ENCODE measurements at regions not wholly inside any gene's neighbourhood (a gene's known extent, or its start where the extent isn't known, plus 50 kb on each side); places are given as distances from the start of the nearest gene placed in this dataset.
"Not testable (repeated sequence)": the region's sequence is repeated elsewhere in the genome, so short reads cannot be mapped to it uniquely, and the experiment has no call there.

DNA sequence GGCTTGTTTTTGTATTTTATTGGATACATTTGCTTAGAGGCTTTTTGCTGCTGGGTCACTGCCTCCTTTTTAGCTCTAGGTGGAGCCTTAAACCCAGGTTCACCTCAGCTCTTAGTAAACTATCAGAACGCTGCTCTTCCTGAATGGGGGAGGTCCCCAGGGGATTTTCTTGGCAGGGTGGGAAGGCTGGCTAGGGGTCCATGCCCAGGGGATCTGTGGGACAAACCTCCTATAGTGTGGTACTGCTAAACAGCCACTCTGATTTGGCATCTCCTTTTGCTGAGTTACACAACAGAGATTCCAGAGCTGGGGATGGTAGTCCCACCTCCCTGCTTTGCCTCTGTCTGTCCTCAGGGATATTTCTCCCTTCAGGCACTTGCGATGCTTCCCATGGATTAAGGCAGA, 204.9 kb downstream of the ZIC5 start:
- DNase-seq: no peak

- DNase-seq: no peak
Measured at GRCh38 chr13:99765869-99766268, 205.7 kb downstream of the ZIC5 start.

- DNase-seq: no peak
Measured at GRCh38 chr13:99760456-99760855, 211.1 kb downstream of the ZIC5 start.

DNA sequence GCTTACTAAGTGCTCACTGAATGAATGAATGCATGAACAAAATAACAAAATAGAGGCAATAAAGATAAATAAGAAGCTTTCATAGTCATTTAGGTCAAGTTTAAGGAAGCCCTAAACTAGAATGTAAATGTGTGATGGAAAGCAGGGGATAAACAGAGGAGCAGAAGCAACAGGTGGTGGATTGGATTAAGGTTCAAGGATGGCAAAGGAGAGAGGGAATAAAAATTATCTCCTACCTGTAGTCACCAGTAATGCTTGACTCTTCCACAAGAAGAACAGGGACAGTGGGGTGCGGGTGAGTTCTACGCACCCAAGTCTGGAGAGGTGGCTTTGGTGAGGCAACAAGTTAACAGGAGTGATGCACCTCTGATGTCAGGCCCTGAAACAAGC, 212.4 kb downstream of the ZIC5 start:
- DNase-seq: no peak

DNA sequence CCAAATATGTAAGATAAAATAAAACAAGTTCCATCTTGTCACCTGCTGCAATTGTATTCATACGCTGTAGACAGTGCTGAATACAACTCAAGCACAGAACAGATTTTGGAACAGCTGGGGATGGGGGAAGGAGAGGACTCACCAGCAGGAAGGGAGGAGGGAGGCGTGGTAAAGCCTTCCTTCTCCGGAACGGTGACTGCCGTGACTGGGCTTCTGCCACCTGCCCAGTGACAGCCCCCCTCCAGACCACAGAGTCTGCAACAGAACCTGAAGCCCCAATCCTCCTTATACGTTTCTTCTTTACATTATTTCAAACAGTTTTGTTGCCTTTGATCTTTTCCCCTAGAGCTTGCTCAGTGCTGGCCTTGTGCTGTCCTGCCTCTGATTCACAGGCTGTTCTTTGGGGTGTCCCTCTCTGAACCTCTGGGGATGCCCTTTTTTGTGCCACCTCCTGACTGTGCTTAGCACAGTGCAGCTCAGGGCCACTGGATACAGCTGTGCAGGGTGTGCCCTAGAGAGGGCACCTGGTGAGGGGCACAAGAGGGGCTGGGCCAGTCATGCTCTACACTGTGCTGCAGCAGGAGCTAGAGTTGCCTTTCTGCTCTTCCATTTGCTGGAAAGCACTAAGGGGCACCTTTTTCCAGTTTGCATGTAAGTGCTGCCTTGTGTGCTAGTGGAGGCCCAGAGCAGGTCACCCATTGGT, 213.0 kb downstream of the ZIC5 start:
- no peak for DNase-seq

GRCh38 chr13:99757756-99758459, 213.7 kb downstream of the ZIC5 start:
- DNase-seq: no peak

- DNase-seq: no peak
Measured at GRCh38 chr13:99756281-99756680, 215.3 kb downstream of the ZIC5 start.

- not testable (repeated sequence) for DNase-seq
Measured at GRCh38 chr13:99754750-99755149, 216.8 kb downstream of the ZIC5 start.

- DNase-seq: no peak
Measured at GRCh38 chr13:99752373-99752772, 219.2 kb downstream of the ZIC5 start.

DNA sequence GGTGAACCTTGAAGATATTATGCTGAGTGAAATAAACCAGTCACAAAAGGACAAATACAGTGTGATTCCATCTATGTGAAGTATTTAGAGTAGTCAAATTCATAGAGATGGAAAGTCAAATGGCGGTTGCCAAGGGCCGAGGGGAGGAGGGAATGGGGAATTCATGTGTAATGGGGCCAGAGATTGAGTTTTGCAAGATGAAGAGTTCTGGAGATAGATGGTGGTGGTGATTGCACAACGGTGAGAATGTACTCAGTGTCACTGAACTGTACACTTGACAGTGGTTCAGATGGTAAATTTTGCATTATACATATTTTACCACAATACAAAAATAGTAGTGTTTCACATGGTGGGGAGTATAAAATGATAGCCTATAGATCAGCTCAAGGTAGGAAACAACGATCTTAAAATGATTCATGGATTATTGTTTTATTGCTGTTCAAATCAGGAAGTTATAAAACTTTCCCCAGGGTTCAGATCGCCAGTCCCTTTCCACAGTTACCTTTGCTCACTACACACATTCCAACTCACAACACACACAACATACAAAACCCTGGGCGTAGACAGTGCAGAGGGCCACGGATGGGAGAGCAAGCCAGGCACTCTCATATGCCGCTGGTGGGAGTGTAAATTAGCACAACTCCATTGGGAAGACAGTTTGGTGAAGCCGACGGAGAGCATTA, 219.9 kb downstream of the ZIC5 start:
- DNase-seq: no peak

DNA sequence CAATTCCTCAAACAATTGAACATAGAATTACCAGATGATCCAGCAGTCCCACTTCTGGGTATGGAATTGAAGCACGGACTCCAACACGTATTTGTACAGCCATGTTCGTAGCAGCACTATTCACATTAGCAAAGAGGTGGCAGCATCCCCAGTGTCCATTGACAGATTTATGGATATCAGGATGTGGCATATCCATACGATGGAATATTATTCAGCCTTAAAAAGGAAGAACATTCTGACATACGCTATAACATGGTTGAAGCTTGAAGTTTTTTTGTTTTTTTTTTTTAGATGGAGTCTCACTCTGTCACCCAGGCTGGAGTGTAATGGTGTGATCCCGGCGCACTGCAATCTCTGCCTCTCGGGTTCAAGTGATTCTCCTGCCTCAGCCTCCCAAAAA, 220.6 kb downstream of the ZIC5 start:
- DNase-seq: no peak

DNA sequence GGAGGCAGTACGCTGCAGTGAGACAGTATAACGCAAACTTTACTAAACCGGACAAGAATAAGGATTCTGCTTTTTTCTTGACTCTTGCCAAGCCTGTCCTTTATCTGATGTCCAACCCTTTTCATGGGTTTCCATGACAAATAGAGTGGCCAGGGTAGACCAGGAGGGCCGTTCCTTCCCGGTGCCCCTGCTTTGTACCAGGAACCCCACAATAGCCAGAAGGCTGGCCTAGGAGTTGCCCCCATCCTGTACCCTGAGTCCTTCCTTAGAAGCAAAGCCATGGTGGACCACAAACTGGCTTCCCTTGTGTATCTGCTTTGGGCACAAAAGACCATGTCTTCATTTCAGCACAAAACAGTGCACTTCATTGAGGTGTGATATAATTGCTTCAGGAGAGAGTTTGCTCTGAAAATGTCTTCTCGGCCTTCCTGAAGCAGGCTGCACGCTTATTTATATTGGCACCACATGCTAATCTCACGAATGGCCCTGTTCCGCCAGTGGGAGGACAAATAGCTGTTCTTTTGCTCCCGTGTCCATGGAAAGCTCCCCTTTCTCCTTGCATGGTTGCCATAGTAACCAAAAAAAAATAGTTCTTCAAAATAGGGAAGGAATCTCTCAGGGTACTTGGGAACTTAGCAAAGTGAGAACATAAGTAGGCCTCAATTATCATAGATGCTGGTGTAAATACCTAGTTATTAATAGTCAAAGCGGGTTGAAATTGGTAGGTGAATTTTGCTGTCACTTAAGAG, 222.1 kb downstream of the ZIC5 start:
- no peak for DNase-seq

- DNase-seq: no peak
Measured at GRCh38 chr13:99747403-99747710, 224.2 kb downstream of the ZIC5 start.

GRCh38 chr13:99746637-99747402, 224.7 kb downstream of the ZIC5 start:
- no peak for DNase-seq

DNA sequence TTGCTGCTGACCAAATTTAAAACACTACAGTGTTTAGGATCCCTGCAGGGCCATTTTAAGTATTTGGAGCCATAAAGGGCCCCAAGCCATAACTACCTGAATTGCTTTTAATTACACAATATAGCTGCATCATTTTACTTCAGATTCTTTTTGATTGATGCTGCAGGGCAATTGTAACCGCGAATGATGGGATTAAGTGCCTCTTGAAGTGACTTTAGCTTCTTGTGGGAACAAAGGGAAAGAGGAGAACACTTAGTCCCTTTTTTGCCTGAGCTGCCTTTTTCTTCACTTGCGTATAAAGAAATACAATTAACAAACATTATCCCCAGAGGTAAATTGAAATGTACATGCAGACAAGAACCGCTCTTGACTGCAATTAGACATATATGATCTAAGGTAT, 228.5 kb downstream of the ZIC5 start:
- DNase-seq: no peak

GRCh38 chr13:99741960-99742359, 229.6 kb downstream of the ZIC5 start:
- DNase-seq: no peak

DNA sequence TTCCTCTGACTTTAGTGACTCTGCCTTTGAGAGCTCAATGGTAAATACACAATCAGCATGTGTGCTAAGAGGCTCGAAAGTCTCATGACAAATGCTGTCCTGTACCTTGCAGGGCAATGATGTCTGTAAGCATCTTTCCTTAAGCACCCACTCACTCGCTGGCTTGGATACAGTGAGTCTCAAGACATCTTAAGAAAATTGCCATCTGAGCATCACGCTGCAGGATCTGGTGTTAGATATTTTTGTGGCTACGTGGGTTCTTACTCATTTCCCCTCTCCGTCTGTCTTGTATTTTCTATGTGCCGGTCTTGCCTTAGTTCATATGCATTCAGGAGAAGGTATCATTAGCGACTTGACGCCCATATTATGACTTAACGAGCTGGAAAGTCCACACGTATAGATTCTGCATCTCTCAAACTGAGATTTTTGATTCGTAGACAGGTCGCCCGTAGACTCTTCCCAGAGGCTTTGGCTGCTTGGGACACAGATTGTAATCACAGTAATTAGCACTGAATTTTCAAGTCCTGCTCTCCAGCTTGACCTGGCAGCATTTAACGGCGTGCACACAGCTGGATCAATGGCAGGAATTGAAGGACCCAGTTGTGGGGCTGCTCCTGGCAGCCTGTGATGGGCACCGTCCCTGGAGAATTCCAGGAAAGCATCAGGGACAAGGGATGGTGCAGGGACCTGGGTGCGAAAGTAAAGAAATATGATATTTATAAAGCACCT, 231.2 kb downstream of the ZIC5 start:
- DNase-seq: no peak

DNA sequence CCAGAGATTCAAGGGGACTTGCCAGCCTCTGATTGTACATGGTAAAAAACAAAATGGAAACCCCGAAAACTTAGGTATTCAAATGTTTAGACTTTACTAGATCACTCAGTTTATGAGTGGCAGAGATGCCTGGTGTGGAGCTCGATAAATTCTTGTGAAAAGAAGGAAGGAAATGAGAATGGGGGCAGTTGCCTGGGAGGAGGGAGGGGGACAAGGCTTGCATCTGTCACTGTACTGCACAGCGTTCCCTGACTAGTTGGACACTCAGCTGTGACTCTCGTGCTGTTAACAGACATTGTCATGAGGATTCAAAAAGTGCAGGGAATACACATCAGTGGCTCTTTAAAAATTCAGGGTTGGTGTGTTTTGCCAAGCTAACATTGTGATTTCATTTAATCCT, 232.9 kb downstream of the ZIC5 start:
- DNase-seq: no peak

DNA sequence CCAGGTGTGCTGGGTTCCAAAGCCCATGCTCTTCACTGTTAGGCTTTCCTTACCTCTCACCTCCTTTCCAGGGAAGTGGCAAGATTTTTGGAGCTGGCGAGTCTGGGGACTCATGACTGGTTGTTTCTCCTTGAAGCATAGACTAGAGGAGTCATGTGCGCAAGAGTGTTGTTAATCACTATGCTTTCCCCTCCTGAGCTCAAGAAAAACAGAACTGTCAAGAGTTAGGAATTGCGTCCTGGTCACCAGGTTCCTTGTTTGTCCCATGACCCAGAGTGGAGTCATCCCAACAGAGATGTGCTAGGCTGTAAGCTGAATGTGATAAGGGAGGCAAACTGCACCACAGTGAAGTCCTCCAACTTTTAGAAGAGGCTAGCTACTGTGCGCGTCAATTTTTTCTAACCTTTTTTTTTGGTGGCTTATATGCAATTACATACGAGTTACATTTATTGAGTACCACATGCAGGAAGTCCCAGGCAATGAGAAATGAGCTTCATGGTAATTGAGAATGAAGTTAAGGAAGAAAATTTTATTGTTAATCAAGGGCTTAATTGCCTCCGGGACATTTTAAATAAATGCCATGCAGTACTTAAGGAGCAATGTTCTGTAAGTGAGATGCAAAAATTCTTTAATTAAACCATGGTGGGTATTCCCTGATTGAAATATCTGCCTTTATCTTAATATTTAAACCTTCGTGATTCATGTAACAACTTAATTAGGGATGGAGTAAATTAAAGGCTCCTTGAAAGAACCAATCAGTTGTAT, 233.9 kb downstream of the ZIC5 start:
- DNase-seq: no peak

GRCh38 chr13:99736541-99736940, 235.0 kb downstream of the ZIC5 start:
- no peak for DNase-seq

DNA sequence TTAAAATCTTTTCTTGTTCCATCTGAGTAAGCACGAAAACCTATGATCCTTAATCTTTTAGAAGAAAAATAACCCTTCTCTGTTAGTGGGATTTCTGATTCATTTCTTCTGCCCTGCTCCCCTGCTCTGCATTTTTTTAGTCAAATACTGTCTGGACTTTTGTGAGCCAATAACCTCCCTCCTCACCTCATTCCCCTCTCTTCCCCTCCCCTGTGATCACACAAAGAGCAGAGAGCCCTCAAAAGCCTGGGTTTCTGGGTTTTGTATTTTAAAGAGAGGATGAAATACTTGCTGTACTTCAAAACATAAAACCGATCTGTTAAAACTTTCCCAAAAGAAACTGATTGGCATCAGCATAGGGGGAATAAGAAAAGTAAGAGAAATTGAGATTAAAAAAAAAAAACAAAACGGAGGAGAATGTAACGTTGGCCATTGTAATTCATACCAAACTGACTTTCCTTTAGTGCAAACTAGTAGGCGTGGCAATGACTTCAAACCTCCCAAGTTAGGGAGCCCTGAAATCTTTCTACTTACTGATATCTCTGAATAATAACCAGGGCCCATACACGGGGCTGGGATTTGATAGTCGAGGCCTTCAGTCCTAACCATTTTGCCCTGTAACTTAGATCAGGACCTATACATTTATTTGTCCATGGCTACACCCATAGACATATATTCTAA, 232.9 kb downstream of the TM9SF2 start:
- DNase-seq: no peak

Data from activated effector memory CD4-positive, alpha-beta T cell treated with anti-CD3 and anti-CD28 coated beads, Interleukin-2, amount 50 U/mL, for 16 hours (primary cell).